Gastrocnemius medialis (tissue), 4 donors: ENCODE measurements at regions not wholly inside any gene's neighbourhood (a gene's known extent, or its start where the extent isn't known, plus 50 kb on each side); places are given as distances from the start of the nearest gene placed in this dataset.

Experiments used
- ATAC-seq, 2 donors: fragments of 150-250 bp; one replicate each; pipeline ENCODE4 v1.9.1; 2016
- DNase-seq, 2 donors: peaks; one replicate each; pipeline ENCODE4 v3.0.0-alpha.2; 2019
- H3K27ac ChIP-seq, 4 donors: fragments of 200-600 bp; sonication (generic); 1 replicate in 1 of 4; 2 replicates in 3 of 4; pipeline ENCODE4 v1.5.1; 2016 to 2018; ENCODE audit warnings: mild to moderate bottlenecking in 2 of 4, moderate library complexity in 1 of 4
- H3K27me3 ChIP-seq, 3 donors: fragments of 200-600 bp; sonication (generic) in 2 of 3; 1 replicate in 1 of 3; 2 replicates in 2 of 3; pipeline versions ENCODE4 v1.5.1 to v1.6.0; 2016 to 2019; ENCODE audit warnings: mild to moderate bottlenecking in 1 of 3, moderate library complexity in 1 of 3
- H3K36me3 ChIP-seq, 2 donors: fragments of 200-600 bp; sonication (generic) in 1 of 2; one replicate each; pipeline ENCODE4 v1.5.1; 2017 to 2018
- H3K4me1 ChIP-seq, 2 donors: fragments of 200-600 bp; sonication (generic) in 1 of 2; one replicate each; pipeline ENCODE4 v1.5.1; 2016 to 2017; ENCODE audit warnings: mild to moderate bottlenecking in 2 of 2
- H3K4me3 ChIP-seq, 4 donors: fragments of 200-600 bp; sonication (generic) in 3 of 4; 1 replicate in 1 of 4; 2 replicates in 3 of 4; pipeline ENCODE4 v1.5.1; 2016 to 2019; ENCODE audit warnings: mild to moderate bottlenecking in 2 of 4
- H3K9me3 ChIP-seq, 3 donors: fragments of 200-600 bp; sonication (generic) in 2 of 3; 1 replicate in 1 of 3; 2 replicates in 2 of 3; pipeline ENCODE4 v1.5.1; 2016 to 2019
- POLR2A ChIP-seq, 2 donors: fragments of 450-650 bp; IDR thresholded peaks; one replicate each; pipeline ENCODE4 v1.6.1; 2017; ENCODE audit warnings: antibody characterized with exemption in 2 of 2, mild to moderate bottlenecking in 2 of 2, moderate library complexity in 2 of 2
- in situ Hi-C, 4 donors: fragments of 200-750 bp; cut with MboI; loops; one replicate each; pipeline versions ENCODE4 v1.15.0 to v1.8.0; 2017; ENCODE audit warnings: low sequenced_read_pairs in 4 of 4
- intact Hi-C: fragments of 100-400 bp; cut with DNase I; formaldehyde crosslinking; loops from one replicate; pipeline ENCODE4 v1.15.1; 2023; ENCODE audit warnings: low total_unique reads
- TF ChIP-seq, protein P1 (sequence below), 5 experiments: fragments of 450-650 bp in 3 of 5; fragments of 200-600 bp in 2 of 5; sonication (generic) in 2 of 5; IDR thresholded peaks in 4 of 5; conservative IDR thresholded peaks in 1 of 5; 1 replicate in 4 of 5; 2 replicates in 1 of 5; pipeline ENCODE4 v1.5.1; 2016 to 2019; ENCODE audit warnings: antibody characterized with exemption in 5 of 5, mild to moderate bottlenecking in 3 of 5, moderate library complexity in 3 of 5

DNA sequence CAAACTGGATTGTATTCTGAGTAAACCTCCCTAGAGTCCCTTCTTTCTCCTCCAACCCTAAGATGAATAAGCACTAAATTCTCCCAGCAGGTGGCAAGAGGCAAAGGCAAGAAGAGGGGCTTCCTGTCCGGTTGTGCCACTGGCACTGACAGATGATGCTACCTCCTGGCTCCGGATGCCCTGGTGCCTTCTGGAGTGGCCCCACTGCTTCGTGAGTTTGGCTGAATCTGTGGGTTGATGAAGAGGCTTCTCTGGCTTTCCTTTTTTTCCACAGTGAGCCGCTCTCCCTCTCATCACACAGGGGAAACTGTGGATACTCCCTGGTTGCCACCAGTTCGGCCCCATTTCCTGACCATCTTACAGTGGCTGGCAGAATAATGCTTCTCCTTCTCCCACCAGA, 404.7 kb downstream of the GALR1 start:
- no peaks in the 10 kb centered on the region for H3K36me3 ChIP-seq
- DNase-seq (no peak), ATAC-seq (no peak)
- TF ChIP-seq, protein P1, sequence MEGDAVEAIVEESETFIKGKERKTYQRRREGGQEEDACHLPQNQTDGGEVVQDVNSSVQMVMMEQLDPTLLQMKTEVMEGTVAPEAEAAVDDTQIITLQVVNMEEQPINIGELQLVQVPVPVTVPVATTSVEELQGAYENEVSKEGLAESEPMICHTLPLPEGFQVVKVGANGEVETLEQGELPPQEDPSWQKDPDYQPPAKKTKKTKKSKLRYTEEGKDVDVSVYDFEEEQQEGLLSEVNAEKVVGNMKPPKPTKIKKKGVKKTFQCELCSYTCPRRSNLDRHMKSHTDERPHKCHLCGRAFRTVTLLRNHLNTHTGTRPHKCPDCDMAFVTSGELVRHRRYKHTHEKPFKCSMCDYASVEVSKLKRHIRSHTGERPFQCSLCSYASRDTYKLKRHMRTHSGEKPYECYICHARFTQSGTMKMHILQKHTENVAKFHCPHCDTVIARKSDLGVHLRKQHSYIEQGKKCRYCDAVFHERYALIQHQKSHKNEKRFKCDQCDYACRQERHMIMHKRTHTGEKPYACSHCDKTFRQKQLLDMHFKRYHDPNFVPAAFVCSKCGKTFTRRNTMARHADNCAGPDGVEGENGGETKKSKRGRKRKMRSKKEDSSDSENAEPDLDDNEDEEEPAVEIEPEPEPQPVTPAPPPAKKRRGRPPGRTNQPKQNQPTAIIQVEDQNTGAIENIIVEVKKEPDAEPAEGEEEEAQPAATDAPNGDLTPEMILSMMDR (IDR thresholded peaks at IDR 0.05 in 4 of 5, conservative IDR thresholded peaks at IDR 0.05 in 1 of 5): no peak
- TF ChIP-seq POLR2A (IDR thresholded peaks at IDR 0.05): no peak
- H3K27me3 ChIP-seq: peaks cover 0 to 4% (median 0%) of the 10 kb centered on the region in 3 donors
- intact Hi-C loops (no loop called here), in situ Hi-C loops (loop anchor here in 1 of 4 donors (25.0 kb wide), 1 partner anchor 192 kb away; no protein-coding TSS in a partner anchor)
- no peak overlapping the region for H3K4me3 ChIP-seq
- no peaks in the 10 kb centered on the region for H3K9me3 ChIP-seq
- H3K4me1 ChIP-seq: no peaks in the 10 kb centered on the region
- H3K27ac ChIP-seq: no peak overlapping the region

DNA sequence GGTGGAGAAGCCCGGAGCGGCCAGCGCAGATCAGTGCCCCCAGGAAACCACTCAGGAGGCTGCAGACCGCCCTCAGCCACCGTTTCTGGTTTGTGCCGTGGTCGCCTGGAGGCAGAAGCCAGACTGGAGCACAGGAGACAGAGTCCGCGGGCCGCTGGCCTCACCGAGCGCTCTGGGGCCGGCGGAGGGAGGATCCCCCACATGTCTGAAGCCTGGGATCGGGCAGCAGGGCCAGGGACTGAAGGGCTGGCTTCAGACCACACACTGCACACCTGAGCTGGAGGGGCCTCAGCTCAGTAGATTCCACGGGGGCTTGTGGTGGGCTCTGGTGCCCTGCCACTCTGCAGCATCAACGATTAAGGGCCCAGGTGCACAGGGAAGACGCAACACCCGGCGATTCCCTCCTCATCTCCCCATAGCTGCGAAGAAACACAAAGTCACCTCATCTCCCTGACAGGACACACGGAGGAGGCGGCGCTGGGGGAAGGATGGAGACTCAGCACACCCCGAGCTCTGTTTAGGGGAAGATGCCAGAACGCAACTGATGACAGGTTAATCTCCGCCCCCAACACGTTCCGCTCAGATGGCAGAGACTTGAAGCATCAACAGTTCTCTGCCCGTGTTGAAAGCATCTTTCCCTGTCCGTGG, 408.1 kb downstream of the GALR1 start:
- peaks cover 0 to 2% (median 0%) of the 10 kb centered on the region in 3 donors for H3K27me3 ChIP-seq
- H3K36me3 ChIP-seq: no peaks in the 10 kb centered on the region
- no peaks in the 10 kb centered on the region for H3K9me3 ChIP-seq
- H3K4me3 ChIP-seq: no peak overlapping the region
- no peaks in the 10 kb centered on the region for H3K4me1 ChIP-seq
- intact Hi-C loops (no loop called here), in situ Hi-C loops (loop anchor here in 1 of 4 donors (25.0 kb wide), 1 partner anchor 195 kb away; no protein-coding TSS in a partner anchor)
- no peak overlapping the region for H3K27ac ChIP-seq
- DNase-seq: no peak
- no peak for TF ChIP-seq POLR2A (IDR thresholded peaks at IDR 0.05)
- TF ChIP-seq, protein P1 (IDR thresholded peaks at IDR 0.05 in 4 of 5, conservative IDR thresholded peaks at IDR 0.05 in 1 of 5): no peak
- no peak for ATAC-seq

DNA sequence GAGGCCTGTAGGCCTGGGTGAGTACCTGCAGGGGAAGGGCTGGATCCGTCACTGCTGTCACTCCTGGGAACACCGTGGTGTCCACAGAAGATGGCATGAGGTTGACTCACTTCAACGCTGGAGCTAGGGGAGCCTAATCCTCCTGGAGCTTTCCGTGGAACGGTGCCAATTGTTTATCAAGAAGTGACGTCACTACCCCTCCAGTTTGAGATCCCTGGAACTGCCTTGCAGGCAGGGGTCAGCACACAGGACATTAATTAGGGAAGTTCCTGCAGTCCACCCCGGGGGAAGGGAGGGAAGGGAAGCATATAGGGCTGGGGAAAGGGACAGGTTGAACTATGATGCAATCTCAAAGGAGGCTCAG, 408.6 kb downstream of the GALR1 start:
- in situ Hi-C loops (loop anchor here in 1 of 4 donors (25.0 kb wide), 1 partner anchor 196 kb away; no protein-coding TSS in a partner anchor), intact Hi-C loops (no loop called here)
- H3K4me1 ChIP-seq: no peaks in the 10 kb centered on the region
- H3K27ac ChIP-seq: no peak overlapping the region
- H3K9me3 ChIP-seq: no peaks in the 10 kb centered on the region
- ATAC-seq (no peak), DNase-seq (no peak)
- H3K4me3 ChIP-seq: no peak overlapping the region
- H3K36me3 ChIP-seq: no peaks in the 10 kb centered on the region
- H3K27me3 ChIP-seq: peaks cover 0 to 2% (median 0%) of the 10 kb centered on the region in 3 donors
- no peak for TF ChIP-seq POLR2A (IDR thresholded peaks at IDR 0.05)
- TF ChIP-seq, protein P1 (IDR thresholded peaks at IDR 0.05 in 4 of 5, conservative IDR thresholded peaks at IDR 0.05 in 1 of 5): no peak

DNA sequence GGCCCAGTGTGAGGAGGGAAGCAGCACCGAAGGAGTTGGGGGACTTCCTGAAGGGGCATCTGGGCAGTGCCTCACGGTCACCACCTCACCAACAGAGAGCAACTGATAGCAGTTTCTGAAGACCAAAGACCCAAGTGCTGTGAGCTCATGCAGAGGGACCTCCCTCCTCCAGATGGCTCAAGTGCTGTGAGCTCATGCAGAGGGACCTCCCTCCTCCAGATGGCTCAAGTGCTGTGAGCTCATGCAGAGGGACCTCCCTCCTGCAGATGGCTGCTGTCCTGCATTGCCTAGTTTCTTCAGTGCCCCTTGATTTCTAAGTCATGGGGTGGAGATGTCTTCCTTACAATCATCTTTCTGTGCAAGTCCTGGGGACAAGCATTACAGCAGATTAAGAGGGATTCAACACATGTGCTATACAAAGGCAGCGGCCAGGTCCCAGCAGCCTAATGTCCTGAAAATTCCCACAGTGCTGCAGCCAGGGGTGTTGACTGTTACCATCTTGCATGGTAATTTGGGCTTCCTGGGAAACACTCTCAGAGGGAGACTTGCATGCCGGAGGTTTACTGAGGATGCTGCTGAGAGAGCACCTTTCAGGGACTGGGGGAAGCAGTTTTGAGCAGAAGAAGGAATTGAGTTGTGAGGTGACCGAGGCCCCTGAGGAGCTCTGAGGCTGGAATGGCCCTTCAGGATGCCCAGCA, 409.3 kb downstream of the GALR1 start:
- ATAC-seq: no peak
- no peaks in the 10 kb centered on the region for H3K4me1 ChIP-seq
- in situ Hi-C loops (loop anchor here in 1 of 4 donors (25.0 kb wide), 1 partner anchor 197 kb away; no protein-coding TSS in a partner anchor), intact Hi-C loops (no loop called here)
- no peak for DNase-seq
- no peak overlapping the region for H3K4me3 ChIP-seq
- H3K36me3 ChIP-seq: no peaks in the 10 kb centered on the region
- TF ChIP-seq POLR2A (IDR thresholded peaks at IDR 0.05): no peak
- H3K9me3 ChIP-seq: no peaks in the 10 kb centered on the region
- H3K27ac ChIP-seq: no peak overlapping the region
- peaks cover 0 to 2% (median 0%) of the 10 kb centered on the region in 3 donors for H3K27me3 ChIP-seq

DNA sequence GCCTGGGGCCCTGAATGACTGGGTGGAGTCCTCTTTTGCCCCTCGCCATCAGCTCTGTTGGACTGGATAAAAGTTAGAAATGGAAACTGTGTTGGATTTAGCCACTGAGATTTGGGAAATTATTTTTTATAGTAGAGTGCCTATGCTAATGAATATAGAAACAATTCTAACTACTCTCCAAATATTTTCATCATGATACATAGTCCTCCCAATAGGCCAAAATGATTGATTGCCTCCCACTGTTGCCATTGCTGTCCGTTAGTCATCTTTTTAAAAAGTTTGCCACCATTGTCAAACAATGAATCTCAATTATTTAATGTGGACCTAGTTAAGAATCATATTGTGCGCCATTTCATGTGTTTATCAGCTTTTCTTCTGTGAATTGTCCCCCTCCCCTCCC, 417.0 kb downstream of the GALR1 start:
- in situ Hi-C loops (loop anchor here in 1 of 4 donors (25.0 kb wide), 1 partner anchor 204 kb away; no protein-coding TSS in a partner anchor), intact Hi-C loops (no loop called here)
- Histone ChIP-seq H3K9me3 (no peaks in the 10 kb centered on the region), H3K27me3 (no peaks in the 10 kb centered on the region), H3K4me1 (no peaks in the 10 kb centered on the region), H3K27ac (no peak overlapping the region), H3K36me3 (no peaks in the 10 kb centered on the region), H3K4me3 (no peak overlapping the region)
- TF ChIP-seq POLR2A (IDR thresholded peaks at IDR 0.05): no peak
- ATAC-seq: no peak
- DNase-seq: no peak
